CD14-positive monocyte (primary cell): ENCODE measurements at regions not wholly inside any gene's neighbourhood (a gene's known extent, or its start where the extent isn't known, plus 50 kb on each side); places are given as distances from the start of the nearest gene placed in this dataset.

Experiments
- DNase-seq, 3 donors: peaks; one replicate each; pipeline ENCODE4 v3.0.0-alpha.2; 2011 to 2022
- H2AFZ ChIP-seq: 2 replicates; pipeline ENCODE4 v1.6.0; 2012; ENCODE audit warnings: mild to moderate bottlenecking, low read depth, low read length, inconsistent platforms; ENCODE audit not compliant: insufficient read depth, poor library complexity, severe bottlenecking
- H3K27ac ChIP-seq, 2 donors: 1 replicate in 1 of 2; 2 replicates in 1 of 2; pipeline ENCODE4 v1.5.1; 2012 to 2013; ENCODE audit warnings: low read length in 2 of 2, control low read depth in 1 of 2, inconsistent platforms in 1 of 2, low read depth in 1 of 2, mild to moderate bottlenecking in 1 of 2
- H3K27me3 ChIP-seq, 2 donors: one replicate each; pipeline versions ENCODE4 v1.6.0 to v1.6.1; 2011 to 2013; ENCODE audit warnings: low read length in 2 of 2; ENCODE audit not compliant: control insufficient read depth in 2 of 2, insufficient read depth in 2 of 2
- H3K36me3 ChIP-seq, 2 donors: replicated peaks in 1 of 2; 1 replicate in 1 of 2; 2 replicates in 1 of 2; pipeline versions ENCODE4 v1.5.1 to v1.6.1; 2012 to 2013; ENCODE audit warnings: low read length in 2 of 2, control low read depth in 1 of 2, inconsistent platforms in 1 of 2, mild to moderate bottlenecking in 1 of 2; ENCODE audit not compliant: insufficient read depth in 2 of 2, control insufficient read depth in 1 of 2
- H3K4me1 ChIP-seq, 2 donors: 1 replicate in 1 of 2; 2 replicates in 1 of 2; pipeline versions ENCODE4 v1.5.1 to v1.6.1; 2012 to 2013; ENCODE audit warnings: low read length in 2 of 2, control low read depth in 1 of 2, inconsistent platforms in 1 of 2, mild to moderate bottlenecking in 1 of 2, moderate library complexity in 1 of 2; ENCODE audit not compliant: insufficient read depth in 2 of 2, control insufficient read depth in 1 of 2
- H3K4me2 ChIP-seq: replicated peaks from 2 replicates; pipeline ENCODE3; 2012; ENCODE audit warnings: low read length, moderate library complexity, mild to moderate bottlenecking; ENCODE audit not compliant: poor library complexity, severe bottlenecking; ENCODE audit errors: extremely low read depth
- H3K4me3 ChIP-seq, 3 experiments: fragments of 200-600 bp in 1 of 3; sonication (generic) in 1 of 3; replicated peaks in 1 of 3; 1 replicate in 2 of 3; 2 replicates in 1 of 3; pipeline ENCODE4 v1.5.1; 2011 to 2013; ENCODE audit warnings: low read length in 3 of 3, mild to moderate bottlenecking in 3 of 3, control low read depth in 2 of 3, low read depth in 2 of 3, inconsistent platforms in 1 of 3, moderate library complexity in 1 of 3
- H3K79me2 ChIP-seq: 2 replicates; pipeline ENCODE4 v1.6.0; 2012; ENCODE audit warnings: mild to moderate bottlenecking, control low read depth, inconsistent platforms, low read length, moderate library complexity; ENCODE audit not compliant: insufficient read depth
- H3K9ac ChIP-seq: 2 replicates; pipeline ENCODE4 v1.6.0; 2017; ENCODE audit warnings: low read length, mild to moderate bottlenecking; ENCODE audit not compliant: insufficient read depth, poor library complexity, severe bottlenecking
- H3K9me3 ChIP-seq, 2 donors: replicated peaks in 1 of 2; 1 replicate in 1 of 2; 2 replicates in 1 of 2; pipeline versions ENCODE4 v1.5.1 to v1.6.1; 2012 to 2013; ENCODE audit warnings: low read length in 2 of 2, control low read depth in 1 of 2; ENCODE audit not compliant: control insufficient read depth in 1 of 2, insufficient read depth in 1 of 2
- H4K20me1 ChIP-seq: 2 replicates; pipeline ENCODE4 v1.6.0; 2012; ENCODE audit warnings: mild to moderate bottlenecking, low read length, control low read depth, moderate library complexity; ENCODE audit not compliant: insufficient read depth
- H3K27ac Mint-ChIP-seq, 7 donors: one replicate each; pipeline ENCODE4 v1.8.0; 2020; ENCODE audit warnings: mild to moderate bottlenecking in 7 of 7, mixed read lengths in 7 of 7, moderate library complexity in 6 of 7, inconsistent platforms in 2 of 7
- H3K27me3 Mint-ChIP-seq, 3 donors: one replicate each; pipeline ENCODE4 v1.8.0; 2021 to 2022; ENCODE audit warnings: low read depth in 3 of 3, mild to moderate bottlenecking in 3 of 3, mixed read lengths in 3 of 3, moderate library complexity in 3 of 3, inconsistent platforms in 1 of 3
- H3K36me3 Mint-ChIP-seq, 2 donors: one replicate each; pipeline ENCODE4 v1.8.0; 2020; ENCODE audit warnings: mixed read lengths in 2 of 2, inconsistent platforms in 1 of 2, mild to moderate bottlenecking in 1 of 2
- H3K4me1 Mint-ChIP-seq: one replicate; pipeline ENCODE4 v1.8.0; 2020; ENCODE audit warnings: mild to moderate bottlenecking, mixed read lengths
- H3K4me3 Mint-ChIP-seq, 2 donors: one replicate each; pipeline ENCODE4 v1.8.0; 2020; ENCODE audit warnings: mild to moderate bottlenecking in 2 of 2, mixed read lengths in 2 of 2, moderate library complexity in 1 of 2
- H3K9me3 Mint-ChIP-seq, 7 donors: one replicate each; pipeline ENCODE4 v1.8.0; 2020 to 2022; ENCODE audit warnings: mixed read lengths in 7 of 7, mild to moderate bottlenecking in 6 of 7, moderate library complexity in 6 of 7, inconsistent platforms in 2 of 7
- WGBS: methylation state at CpG from one replicate; pipeline ENCODE4 v1.1.5; 2013; ENCODE audit warnings: missing lambda C conversion rate; ENCODE audit not compliant: insufficient coverage; 5-methylcytosine and 5-hydroxymethylcytosine counted together
- intact Hi-C, 2 donors: fragments of 100-400 bp; cut with micrococcal nuclease; formaldehyde crosslinking; loops; one replicate each; pipeline versions ENCODE4 v1.15.0 to v1.15.1; 2023
- TF ChIP-seq, protein P1 (sequence below): fragments of 200-600 bp; IDR thresholded peaks from one replicate; pipeline ENCODE4 v1.8.0; 2022; ENCODE audit warnings: antibody characterized with exemption, mild to moderate bottlenecking

DNA sequence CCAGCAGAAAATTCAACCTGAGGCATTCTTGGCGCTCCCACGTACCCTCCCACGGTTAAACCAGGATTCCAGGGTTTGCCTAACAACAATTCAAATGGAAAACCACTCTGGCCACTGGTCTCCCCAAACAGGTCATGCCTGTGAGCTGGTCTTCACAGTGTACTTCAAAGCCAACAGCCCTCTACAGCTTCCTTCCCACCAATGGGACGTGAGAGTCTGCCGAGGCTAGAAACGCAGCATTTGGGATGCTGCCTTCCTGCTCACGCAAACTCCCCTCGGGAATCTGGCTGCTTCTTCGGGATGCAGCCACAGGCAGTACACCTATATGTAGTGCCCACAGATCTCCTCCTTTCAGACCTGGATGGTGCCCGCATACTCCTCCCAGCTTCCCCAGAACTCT, 149.1 kb downstream of the KLHL28 start:
- H3K27me3 ChIP-seq, result no peaks in the 10 kb centered on the region
- H4K20me1 ChIP-seq, result no peaks in the 10 kb centered on the region
- no peaks in the 10 kb centered on the region for H3K9me3 Mint-ChIP-seq
- H3K27ac ChIP-seq, result no peak overlapping the region
- H3K9ac ChIP-seq, result no peak overlapping the region
- no peak overlapping the region for H3K4me3 ChIP-seq
- H3K9me3 ChIP-seq, result no peaks in the 10 kb centered on the region
- no peak for DNase-seq
- TF ChIP-seq, protein P1, sequence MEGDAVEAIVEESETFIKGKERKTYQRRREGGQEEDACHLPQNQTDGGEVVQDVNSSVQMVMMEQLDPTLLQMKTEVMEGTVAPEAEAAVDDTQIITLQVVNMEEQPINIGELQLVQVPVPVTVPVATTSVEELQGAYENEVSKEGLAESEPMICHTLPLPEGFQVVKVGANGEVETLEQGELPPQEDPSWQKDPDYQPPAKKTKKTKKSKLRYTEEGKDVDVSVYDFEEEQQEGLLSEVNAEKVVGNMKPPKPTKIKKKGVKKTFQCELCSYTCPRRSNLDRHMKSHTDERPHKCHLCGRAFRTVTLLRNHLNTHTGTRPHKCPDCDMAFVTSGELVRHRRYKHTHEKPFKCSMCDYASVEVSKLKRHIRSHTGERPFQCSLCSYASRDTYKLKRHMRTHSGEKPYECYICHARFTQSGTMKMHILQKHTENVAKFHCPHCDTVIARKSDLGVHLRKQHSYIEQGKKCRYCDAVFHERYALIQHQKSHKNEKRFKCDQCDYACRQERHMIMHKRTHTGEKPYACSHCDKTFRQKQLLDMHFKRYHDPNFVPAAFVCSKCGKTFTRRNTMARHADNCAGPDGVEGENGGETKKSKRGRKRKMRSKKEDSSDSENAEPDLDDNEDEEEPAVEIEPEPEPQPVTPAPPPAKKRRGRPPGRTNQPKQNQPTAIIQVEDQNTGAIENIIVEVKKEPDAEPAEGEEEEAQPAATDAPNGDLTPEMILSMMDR, result no peak
- no peaks in the 10 kb centered on the region for H3K4me1 ChIP-seq
- no peak overlapping the region for H3K4me2 ChIP-seq
- H3K36me3 Mint-ChIP-seq, result no peaks in the 10 kb centered on the region
- no peaks in the 10 kb centered on the region for H3K4me1 Mint-ChIP-seq
- intact Hi-C loops, result no loop called here
- H3K27me3 Mint-ChIP-seq, result peaks cover 0 to 10% (median 2%) of the 10 kb centered on the region in 3 donors
- H3K79me2 ChIP-seq, result no peaks in the 10 kb centered on the region
- H3K27ac Mint-ChIP-seq, result no peak overlapping the region
- 88% methylated on average over 10 of the region's 10 CpGs for WGBS
- no peak overlapping the region for H2AFZ ChIP-seq
- no peaks in the 10 kb centered on the region for H3K36me3 ChIP-seq
- no peak overlapping the region for H3K4me3 Mint-ChIP-seq

DNA sequence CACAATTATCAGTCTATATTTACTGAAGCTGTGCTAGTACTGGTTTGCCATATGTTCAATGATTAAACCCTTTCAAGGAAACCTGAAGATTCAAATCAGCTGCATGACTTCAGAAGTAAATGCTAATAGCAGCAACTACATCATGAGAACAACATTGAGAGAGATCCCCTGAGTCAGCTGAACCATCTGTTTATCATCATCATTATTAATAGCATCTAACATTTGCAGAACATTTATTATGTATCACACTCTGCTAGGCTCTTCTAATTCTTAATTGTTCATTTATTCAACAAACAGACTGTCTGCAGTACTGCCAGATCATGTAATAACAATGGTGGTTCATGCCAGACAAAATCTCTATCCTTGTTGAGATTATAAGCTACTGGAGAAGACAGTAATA, 157.4 kb downstream of the KLHL28 start:
- intact Hi-C loops, result no loop called here
- no peak overlapping the region for H2AFZ ChIP-seq
- no peak overlapping the region for H3K4me2 ChIP-seq
- H3K79me2 ChIP-seq, result no peaks in the 10 kb centered on the region
- no peak overlapping the region for H3K9ac ChIP-seq
- no peak overlapping the region for H3K27ac ChIP-seq
- no peaks in the 10 kb centered on the region for H3K9me3 ChIP-seq
- Mint-ChIP-seq H3K9me3 (peaks cover 0 to 3% (median 1%) of the 10 kb centered on the region in 7 donors), H3K27me3 (peaks cover 0 to 4% (median 1%) of the 10 kb centered on the region in 3 donors), H3K4me3 (no peak overlapping the region), H3K36me3 (no peaks in the 10 kb centered on the region), H3K4me1 (no peaks in the 10 kb centered on the region), H3K27ac (no peak overlapping the region)
- no peaks in the 10 kb centered on the region for H4K20me1 ChIP-seq
- TF ChIP-seq, protein P1, result no peak
- no peaks in the 10 kb centered on the region for H3K36me3 ChIP-seq
- DNase-seq, result no peak
- no peaks in the 10 kb centered on the region for H3K27me3 ChIP-seq
- no peak overlapping the region for H3K4me3 ChIP-seq
- no peaks in the 10 kb centered on the region for H3K4me1 ChIP-seq
